ENCODE measurements at regions not wholly inside any gene's neighbourhood (a gene's known extent, or its start where the extent isn't known, plus 50 kb on each side); places are given as distances from the start of the nearest gene placed in this dataset.

DNA sequence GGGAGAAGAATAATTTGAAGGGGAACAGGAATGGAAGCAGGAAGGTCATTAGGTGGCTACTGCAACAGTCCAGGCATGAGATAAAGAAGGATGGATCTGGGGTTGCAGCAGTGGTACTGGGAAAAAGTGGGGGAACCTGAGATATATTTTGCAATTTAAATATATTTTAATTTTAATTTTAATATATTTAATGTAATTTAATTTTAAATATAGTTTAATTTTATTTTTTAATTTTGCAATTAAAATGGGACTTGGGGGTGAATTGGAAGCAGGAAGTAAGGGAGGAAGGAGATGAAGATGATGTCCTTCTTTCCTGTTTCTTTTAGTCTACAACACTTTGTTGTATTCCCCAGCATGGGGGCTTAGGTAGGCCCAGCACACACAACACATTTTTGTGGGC, 369.8 kb downstream of the GADD45G start:
- ChIA-PET CTCF (ENCODE audit: partially characterized antibody) (no interaction called here), POLR2A (ENCODE audit: partially characterized antibody) (no interaction called here)
- H2AFZ ChIP-seq (ENCODE audit: low read length), result no peak overlapping the region
- H3K27me3 ChIP-seq (replicated peaks in 1 of 4; ENCODE audit: control insufficient read depth in 3 of 4, extremely low read depth in 1 of 4, insufficient read depth in 3 of 4, low read length in 3 of 4), result no peaks in the 10 kb centered on the region
- H4K91ac ChIP-seq (replicated peaks; ENCODE audit: insufficient read length, low read length), result no peak overlapping the region
- no peak overlapping the region for H3K9ac ChIP-seq (replicated peaks in 1 of 4; ENCODE audit: extremely low read depth in 1 of 4, low read depth in 3 of 4, low read length in 3 of 4)
- no peaks in the 10 kb centered on the region for H3K9me3 ChIP-seq (ENCODE audit: insufficient read depth in 2 of 2, low read depth in 1 of 2, low read length in 1 of 2)
- no peaks in the 10 kb centered on the region for H3K79me1 ChIP-seq (ENCODE audit: low read depth, low read length)
- no peak overlapping the region for H3K14ac ChIP-seq (ENCODE audit: insufficient read length)
- no peaks in the 10 kb centered on the region for H4K20me1 ChIP-seq (replicated peaks in 1 of 2; ENCODE audit: control insufficient read depth in 1 of 2, insufficient read depth in 2 of 2, low read length in 2 of 2)
- H3K4ac ChIP-seq (replicated peaks; ENCODE audit: insufficient read length, low read depth, low read length), result no peak overlapping the region
- H2AK5ac ChIP-seq (ENCODE audit: low read depth, low read length), result no peak overlapping the region
- no peak overlapping the region for H3K4me3 ChIP-seq (ENCODE audit: extremely low read depth in 1 of 4, insufficient read depth in 2 of 4, low read depth in 3 of 4, low read length in 4 of 4)
- H3K79me2 ChIP-seq (ENCODE audit: control insufficient read depth in 1 of 2, insufficient read depth in 2 of 2, low read length in 2 of 2), result no peaks in the 10 kb centered on the region
- no peak overlapping the region for H2BK120ac ChIP-seq (replicated peaks; ENCODE audit: low read depth, low read length)
- no peaks in the 10 kb centered on the region for H3K36me3 ChIP-seq (ENCODE audit: control insufficient read depth in 2 of 4, insufficient read depth in 4 of 4, low read length in 3 of 4)
- DNase-seq (ENCODE audit: low read depth in 1 of 2, low spot score in 2 of 2) (no peak), FAIRE-seq (no peak)
- no peak overlapping the region for H2BK15ac ChIP-seq (ENCODE audit: low read length)
- no peak overlapping the region for H3K27ac ChIP-seq (ENCODE audit: low read depth, low read length)
- no peak overlapping the region for H3K56ac ChIP-seq (replicated peaks; ENCODE audit: insufficient read length, low read depth, low read length)
- H2BK5ac ChIP-seq (ENCODE audit: low read depth, low read length), result no peak overlapping the region
- H3K18ac ChIP-seq (ENCODE audit: extremely low read depth, low read length), result no peak overlapping the region
- no peak overlapping the region for H4K8ac ChIP-seq (ENCODE audit: extremely low read depth, insufficient read depth, low read length)
- H3K23me2 ChIP-seq (ENCODE audit: low read depth, low read length), result no peaks in the 10 kb centered on the region
- no peak overlapping the region for H2BK12ac ChIP-seq (ENCODE audit: low read depth, low read length)
- no peak overlapping the region for H3K4me2 ChIP-seq (ENCODE audit: insufficient read depth in 1 of 2, low read depth in 2 of 2, low read length in 2 of 2)
- H3K23ac ChIP-seq (ENCODE audit: insufficient read length), result no peak overlapping the region
- no peak overlapping the region for H4K5ac ChIP-seq (ENCODE audit: insufficient read length, low read depth, low read length)
- H3K4me1 ChIP-seq (replicated peaks in 1 of 4; ENCODE audit: control insufficient read depth in 3 of 4, insufficient read depth in 4 of 4, low read length in 3 of 4), result no peaks in the 10 kb centered on the region
- no peak overlapping the region for H2BK20ac ChIP-seq (ENCODE audit: low read length)
- TF ChIP-seq EP300 (IDR thresholded peaks at IDR 0.05; ENCODE audit: borderline replicate concordance in 1 of 2, low read depth in 2 of 2, low read length in 2 of 2) (no peak), RFX5 (IDR thresholded peaks at IDR 0.05; ENCODE audit: borderline replicate concordance, low read depth, low read length) (no peak), TAF7 (optimal IDR thresholded peaks at IDR 0.05; ENCODE audit: borderline replicate concordance, low read depth, low read length) (no peak), HDAC6 (IDR thresholded peaks at IDR 0.05; ENCODE audit: low read depth, low read length) (no peak), EGR1 (IDR thresholded peaks at IDR 0.05; ENCODE audit: borderline replicate concordance, low read depth, low read length) (no peak), FOSL1 (IDR thresholded peaks at IDR 0.05; ENCODE audit: insufficient read depth, low read depth, low read length) (no peak), SIN3A (conservative IDR thresholded peaks at IDR 0.05 in 1 of 2, IDR thresholded peaks at IDR 0.05 in 1 of 2; ENCODE audit: low read depth in 1 of 2, low read length in 2 of 2) (no peak), ASH2L (IDR thresholded peaks at IDR 0.05; ENCODE audit: low read length) (no peak), CHD2 (IDR thresholded peaks at IDR 0.05; ENCODE audit: low read length) (no peak), CHD1 (IDR thresholded peaks at IDR 0.05; ENCODE audit: low read depth, low read length) (no peak), SP1 (IDR thresholded peaks at IDR 0.05; ENCODE audit: low read depth, low read length) (no peak), ZNF274 (IDR thresholded peaks at IDR 0.05; ENCODE audit: borderline replicate concordance, extremely low read depth, low read length) (no peak)
- TF ChIP-seq, protein P1, sequence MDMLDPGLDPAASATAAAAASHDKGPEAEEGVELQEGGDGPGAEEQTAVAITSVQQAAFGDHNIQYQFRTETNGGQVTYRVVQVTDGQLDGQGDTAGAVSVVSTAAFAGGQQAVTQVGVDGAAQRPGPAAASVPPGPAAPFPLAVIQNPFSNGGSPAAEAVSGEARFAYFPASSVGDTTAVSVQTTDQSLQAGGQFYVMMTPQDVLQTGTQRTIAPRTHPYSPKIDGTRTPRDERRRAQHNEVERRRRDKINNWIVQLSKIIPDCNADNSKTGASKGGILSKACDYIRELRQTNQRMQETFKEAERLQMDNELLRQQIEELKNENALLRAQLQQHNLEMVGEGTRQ (IDR thresholded peaks at IDR 0.05; ENCODE audit: low read length), result no peak
- TF ChIP-seq, protein P2, sequence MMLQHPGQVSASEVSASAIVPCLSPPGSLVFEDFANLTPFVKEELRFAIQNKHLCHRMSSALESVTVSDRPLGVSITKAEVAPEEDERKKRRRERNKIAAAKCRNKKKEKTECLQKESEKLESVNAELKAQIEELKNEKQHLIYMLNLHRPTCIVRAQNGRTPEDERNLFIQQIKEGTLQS (IDR thresholded peaks at IDR 0.05; ENCODE audit: insufficient read depth, low read depth, low read length), result no peak

Data from H1 (cell line).